ENCODE measurements at regions not wholly inside any gene's neighbourhood (a gene's known extent, or its start where the extent isn't known, plus 50 kb on each side); places are given as distances from the start of the nearest gene placed in this dataset.
A peak's percentile ranks its signal among the peaks of the same experiment; 100 is the strongest.
"Not testable (repeated sequence)": the region's sequence is repeated elsewhere in the genome, so short reads cannot be mapped to it uniquely, and the experiment has no call there.

DNA sequence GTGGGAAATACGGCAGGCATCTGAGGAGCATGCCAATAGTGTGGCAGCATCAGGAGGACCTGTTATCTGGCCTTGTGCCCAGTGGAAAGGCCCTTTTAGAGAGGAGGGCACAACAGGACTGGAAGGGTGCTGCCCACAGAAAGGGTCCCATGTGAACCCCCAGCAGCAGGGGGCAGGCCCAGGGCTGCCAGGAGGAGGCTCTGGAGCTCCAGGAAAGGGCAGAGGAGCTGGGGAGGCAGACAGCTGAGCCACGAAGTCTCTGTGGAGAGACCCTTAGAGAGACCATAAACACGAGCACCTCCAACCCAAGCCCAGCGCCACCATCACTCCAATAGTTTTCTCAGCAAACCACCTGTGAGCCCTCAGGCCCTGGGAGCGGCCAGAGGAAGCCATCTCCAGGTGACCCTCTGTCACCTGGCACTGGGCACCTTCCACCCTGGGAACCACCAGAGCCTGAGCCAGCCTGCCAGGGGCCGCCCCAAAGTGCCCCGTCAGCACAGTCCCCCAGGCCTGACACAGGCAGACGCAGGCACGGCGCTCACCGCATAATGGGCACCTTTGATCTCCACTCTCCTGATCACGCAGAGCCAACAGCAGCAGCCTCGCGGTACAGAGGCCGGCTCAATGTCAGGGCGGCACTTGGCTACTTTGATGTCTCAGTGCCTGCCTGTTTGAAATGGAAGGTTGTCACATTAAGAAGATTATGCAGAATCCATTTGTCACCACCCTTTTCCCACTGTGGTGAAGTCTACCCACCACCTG is 162.5 kb upstream of the RAB6C start:
- no peak for DNase-seq (ENCODE audit: low read depth, low spot score)

DNA sequence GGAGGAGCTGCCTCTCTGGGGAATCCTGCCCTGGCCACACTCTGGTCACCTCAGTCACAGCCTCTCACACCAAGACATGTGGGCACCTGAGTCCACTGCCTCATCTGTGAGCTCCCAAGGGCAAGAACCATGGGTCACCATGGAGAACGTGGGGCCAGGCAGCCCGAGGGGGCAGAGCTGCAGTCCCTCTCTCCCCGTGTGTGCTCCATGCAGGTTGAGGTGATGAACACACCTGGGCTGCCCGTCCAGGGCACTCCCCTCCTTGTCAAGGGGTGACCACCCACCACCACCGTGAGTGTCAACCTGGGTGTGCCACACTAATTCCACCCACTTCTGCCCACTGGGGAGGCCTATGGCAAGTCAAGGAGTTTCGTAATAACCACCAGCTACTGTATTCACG is 159.6 kb upstream of the RAB6C start:
- DNase-seq (ENCODE audit: low read depth, low spot score) = no peak

DNA sequence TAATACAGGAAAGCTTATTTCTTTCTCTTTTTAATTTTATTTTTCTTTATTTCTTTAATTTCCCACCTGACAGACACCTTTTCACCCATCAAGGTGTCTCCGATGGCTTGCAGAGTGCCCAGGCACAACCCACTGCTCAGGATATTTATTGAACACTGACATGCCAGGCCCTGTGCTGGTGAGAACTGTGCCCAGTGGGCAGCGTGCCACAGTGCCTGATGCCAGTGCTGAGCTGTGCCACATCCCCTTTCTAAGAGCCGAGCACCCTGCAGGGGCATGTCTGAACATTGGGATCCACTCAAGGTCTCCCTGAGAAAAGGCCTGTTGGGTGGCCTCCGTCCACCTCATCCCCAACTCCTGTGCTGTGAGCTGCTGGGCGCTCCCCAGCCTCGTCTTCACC is 158.6 kb upstream of the RAB6C start:
- no peak for DNase-seq (ENCODE audit: low read depth, low spot score)

DNA sequence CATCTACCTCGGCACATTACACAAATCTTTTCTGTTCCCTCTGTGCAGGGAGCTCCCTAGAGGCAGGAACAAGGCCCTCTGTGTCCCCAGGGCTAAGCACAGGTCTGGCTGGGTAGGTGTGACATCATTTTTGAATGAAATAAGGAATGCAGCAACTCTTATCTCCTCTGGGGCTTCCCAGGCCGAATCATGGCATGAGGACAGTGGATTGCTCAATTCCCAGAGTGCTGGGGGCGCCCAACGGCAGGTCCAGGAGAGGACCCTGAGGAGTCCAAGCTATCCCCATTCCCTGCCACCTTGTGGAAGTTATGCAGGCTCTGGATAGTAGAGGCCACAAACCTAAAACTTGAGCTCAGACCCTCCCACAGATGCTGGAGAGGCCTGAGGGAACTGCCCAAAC is 158.0 kb upstream of the RAB6C start:
- no peak for DNase-seq (ENCODE audit: low read depth, low spot score)

DNA sequence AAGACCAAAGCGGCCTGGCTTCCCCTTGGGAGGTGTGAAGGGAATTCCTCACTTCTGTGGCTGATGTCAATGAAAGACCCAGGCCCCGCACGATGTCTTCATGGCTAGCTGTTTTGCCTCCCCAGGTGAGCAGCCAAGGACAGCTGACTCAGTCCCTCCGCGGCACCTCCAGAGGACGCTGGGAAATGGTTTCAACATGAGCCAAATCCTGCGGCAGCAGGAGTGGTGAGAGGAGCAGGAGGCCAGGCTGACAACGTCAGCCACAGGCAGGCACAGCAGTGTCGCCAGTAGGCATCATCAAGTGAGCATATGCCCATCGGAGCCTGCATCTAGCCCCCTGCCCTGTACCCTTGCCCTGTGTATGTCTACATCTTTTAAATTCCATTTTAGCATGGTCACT is 156.4 kb upstream of the RAB6C start:
- no peak for DNase-seq (ENCODE audit: low read depth, low spot score)

DNA sequence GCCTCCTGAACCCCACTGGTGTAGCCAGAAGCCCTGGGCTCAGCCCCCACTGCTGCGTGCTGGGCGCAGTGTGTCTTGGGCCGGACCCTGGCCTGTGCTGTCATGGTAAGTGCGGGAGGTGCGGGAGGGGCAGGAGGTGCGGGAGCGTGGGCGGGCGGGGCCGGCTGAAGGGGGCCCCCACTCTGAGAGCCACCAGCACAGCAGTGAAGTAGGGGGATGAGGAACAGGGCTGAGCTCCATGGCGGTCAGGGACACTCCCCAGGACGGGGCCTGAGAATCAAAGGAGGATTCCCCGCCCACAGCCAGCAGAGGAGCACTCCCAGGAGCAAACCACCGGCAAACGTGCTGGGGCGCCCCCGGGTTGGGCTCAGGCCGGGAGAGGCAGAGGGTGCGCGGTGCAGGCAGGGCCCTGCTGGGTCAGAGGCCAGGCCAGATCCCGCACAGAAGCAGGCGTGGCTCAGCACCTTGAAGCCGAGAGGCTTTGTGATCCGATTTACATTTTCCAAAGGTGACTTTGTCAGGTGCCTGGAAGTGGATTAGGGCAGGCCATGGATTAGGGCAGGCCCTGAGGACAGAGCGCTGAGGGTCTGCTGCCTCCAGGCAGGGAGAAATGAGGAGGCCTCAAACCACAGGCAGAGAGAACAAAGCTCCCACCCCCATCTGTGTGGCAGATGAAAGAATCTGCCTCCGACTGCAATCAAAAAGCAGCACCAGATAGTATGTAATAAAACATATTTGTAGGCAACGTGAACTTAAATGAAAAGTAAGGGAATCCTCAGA is 152.0 kb upstream of the RAB6C start:
- DNase-seq (ENCODE audit: low read depth, low spot score) = no peak

DNA sequence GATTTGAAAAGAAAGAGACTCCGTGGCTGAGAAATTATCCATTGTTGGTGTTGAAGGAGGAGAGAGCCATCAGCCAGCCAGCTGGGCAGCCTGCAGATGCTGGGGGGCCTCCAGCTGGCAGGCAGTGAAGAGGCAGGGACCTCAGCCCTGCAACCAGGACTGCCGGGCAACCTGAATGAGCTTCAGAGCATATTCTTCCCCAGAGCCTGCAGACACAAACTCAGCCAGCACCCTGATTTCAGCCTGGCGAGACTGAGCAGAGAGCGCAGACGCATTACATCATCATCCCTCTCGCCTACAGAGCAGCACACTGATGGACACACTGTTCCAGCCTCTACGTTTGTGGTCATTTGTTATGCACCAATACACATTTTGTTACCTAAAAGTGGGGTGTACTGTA is 150.7 kb upstream of the RAB6C start:
- DNase-seq (ENCODE audit: low read depth, low spot score) = no peak

DNA sequence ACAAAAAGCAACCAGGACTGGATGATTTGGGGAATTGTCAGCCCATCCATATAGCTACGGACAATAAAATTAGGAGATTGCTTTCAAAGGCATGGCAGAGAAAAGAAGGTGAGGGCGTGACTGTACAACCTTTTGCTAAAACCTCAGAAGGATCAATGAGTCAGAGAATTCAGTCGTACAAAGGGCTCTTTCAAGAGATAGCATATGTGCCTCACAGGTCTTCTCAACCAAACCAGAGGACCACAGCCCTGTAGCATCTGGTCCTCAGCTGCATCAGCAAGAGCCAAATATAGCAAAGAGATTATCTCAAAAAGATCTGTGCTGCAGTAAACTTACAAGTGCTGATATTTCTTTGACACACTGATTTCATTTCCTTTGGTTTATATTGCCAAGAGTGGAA is 149.9 kb upstream of the RAB6C start:
- no peak for DNase-seq (ENCODE audit: low read depth, low spot score)

DNA sequence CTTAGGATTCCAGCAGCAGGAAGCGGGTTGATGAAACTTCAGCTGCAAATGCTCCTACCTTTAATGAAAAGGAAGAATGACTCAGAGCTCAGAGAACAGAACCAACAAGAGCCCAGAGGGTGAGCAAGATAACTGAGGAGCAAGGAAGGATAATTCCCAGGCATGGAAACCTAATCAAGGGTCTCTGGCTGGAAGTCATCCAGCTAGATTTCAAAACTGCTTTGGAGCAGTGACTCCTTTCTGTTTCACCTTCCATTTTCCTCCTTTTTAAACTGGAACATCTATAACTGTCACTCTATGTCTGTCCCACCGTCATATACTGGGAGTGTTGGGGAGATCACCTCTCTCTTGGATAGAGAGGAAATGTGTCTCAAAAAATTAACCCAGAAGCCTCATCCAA is 148.4 kb upstream of the RAB6C start:
- no peak for DNase-seq (ENCODE audit: low read depth, low spot score)

DNA sequence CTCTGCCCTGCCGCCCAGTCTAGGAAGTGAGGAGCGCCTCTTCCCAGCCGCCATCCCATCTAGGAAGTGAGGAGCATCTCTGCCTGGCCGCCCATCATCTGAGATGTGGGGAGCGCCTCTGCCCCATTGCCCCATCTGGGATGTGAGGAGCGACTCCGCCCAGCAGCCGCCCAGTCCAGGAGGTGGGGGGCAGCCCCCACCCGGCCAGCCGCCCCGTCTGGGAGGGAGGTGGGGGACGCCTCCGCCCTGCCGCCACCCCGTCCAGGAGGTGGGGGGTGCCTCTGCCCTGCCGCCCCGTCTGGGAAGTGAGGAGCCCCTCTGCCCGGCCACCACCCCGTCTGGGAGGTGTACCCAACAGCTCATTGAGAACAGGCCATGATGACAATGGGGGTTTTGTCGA is 146.0 kb upstream of the RAB6C start:
- not testable (repeated sequence) for DNase-seq (ENCODE audit: low read depth, low spot score)

DNA sequence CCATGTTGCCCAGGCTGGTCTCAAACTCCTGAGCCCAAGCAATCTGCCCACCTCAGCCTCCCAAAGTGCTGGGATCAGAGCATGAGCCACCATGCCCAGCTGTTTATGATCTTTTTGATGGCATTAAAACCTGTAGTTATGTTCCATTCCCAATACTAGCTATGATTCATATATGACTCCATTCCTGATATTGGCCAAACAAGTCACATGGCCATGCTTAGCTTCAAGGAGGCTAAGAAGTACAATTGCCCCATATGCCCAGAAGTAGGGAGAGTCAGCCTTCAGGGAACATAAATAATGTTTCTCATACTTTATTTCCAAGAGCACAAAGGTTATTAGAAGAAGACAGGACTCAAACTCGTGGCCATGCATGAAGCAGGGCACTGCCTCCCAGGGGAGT is 132.4 kb upstream of the RAB6C start:
- no peak for DNase-seq (ENCODE audit: low read depth, low spot score)

DNA sequence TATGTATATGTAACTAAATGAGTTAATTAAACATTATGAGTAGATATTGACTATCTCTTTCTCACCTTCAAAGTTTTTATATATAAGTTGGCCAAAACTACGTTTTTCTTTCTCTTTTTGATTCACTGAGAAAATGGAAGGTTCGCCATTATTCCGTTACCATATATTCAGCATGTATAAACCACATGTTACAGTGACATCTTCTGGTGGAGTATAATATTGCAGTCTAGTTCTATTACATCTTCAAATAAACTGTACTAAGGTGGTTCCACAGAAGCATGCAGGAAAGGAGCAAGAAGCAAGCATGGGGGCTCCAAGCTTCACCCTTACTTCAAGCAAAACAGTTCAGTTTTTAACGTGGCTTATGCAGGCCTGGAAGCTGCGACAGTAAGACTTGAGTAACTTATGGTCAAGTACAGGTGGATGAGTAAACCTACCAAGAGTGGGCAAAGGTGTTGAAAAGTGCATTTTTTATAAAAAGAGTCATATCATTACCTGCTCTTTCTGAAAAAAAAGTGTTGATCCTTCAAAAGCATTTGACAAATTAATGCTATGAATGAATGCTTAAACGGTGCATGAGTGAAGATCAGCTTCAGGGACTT is 129.8 kb upstream of the RAB6C start:
- peak; percentile 29 for DNase-seq (ENCODE audit: low read depth, low spot score)

DNA sequence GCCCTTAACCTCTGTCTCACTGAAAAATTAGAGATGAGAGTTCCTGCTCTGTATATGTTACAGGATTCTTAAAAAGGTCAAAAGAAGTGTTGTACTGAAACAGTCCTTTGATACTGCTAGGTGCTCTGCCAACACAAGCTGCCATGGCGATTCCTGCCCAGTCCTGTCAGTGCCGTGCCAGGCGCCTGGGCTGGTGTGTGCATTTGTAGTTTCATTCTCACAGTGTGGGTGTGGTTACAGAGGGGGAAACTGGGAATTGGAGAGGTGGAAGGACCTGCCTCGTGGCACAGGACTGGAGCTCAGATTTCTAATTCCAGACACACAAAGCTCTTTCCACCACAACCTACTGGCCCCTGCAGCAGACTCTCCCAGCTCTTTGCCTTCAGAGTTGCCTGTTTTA is 122.3 kb upstream of the RAB6C start:
- no peak for DNase-seq (ENCODE audit: low read depth, low spot score)

DNA sequence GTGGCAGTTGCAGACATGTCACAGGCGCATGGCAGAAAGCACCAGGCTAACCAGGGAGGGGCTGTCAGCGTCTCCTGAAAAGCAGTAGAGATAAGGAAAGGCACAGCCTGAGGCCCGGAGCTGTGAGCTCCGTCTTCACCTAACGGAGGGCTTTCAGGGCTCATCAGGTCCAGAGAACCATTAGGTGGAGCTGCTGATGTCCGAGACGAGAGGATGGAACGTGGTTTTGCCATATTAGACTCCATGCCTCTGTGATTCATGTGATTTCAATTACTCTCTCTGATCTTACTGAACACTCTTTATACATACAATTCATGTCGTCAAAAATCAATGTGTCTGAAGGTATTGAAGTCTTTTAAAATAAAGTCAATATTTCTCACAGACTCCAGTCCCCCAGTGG is 120.3 kb upstream of the RAB6C start:
- no peak for DNase-seq (ENCODE audit: low read depth, low spot score)

DNA sequence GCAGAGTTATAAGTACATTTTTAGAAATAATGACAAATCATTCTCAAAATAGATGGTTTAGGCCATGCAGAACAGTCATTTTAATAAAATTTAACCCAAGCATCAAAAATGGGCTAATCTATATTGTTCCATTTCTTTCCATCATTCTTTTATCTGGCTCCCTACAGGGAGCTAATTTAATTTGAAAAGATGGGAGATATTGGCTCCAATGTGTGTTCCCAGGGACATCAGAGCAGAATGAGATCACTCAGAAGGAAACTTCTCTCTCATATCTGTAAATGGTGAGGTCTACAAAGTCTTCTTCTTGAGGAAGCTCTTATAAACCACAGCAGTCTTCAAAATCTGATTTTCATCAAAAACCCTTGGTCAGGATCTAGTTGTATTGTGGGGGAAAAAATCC is 119.4 kb upstream of the RAB6C start:
- no peak for DNase-seq (ENCODE audit: low read depth, low spot score)

DNA sequence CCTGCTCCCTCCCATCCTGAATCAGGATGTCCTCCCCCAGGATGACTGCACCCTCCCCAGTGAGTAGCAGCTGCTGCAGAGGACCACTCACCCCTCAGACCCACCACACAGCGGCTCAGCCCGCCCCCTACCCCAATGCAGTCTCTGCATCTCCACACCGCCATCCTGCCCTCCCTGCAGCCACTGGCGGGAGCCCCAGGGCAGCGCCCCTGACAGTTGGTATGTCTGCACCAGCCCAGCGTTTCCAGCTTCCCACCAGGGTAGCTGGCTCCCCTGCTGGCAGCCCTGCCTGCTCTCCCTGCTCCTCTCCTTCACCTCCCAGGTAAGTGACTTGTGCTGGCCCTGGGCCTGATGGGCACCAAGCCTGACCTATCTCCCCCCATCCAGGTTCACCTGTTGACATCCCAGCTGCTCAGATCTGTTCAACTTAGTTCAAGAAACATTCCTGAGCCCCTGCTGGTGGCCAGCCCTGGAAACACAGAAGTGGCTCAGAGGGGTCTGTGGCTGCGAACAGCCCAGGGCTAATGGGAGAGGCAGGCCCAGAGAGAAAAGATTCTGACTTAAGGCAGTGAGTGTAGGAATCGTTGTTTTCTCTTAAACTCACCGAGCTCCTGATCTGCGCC is 117.7 kb upstream of the RAB6C start:
- no peak for DNase-seq (ENCODE audit: low read depth, low spot score)

DNA sequence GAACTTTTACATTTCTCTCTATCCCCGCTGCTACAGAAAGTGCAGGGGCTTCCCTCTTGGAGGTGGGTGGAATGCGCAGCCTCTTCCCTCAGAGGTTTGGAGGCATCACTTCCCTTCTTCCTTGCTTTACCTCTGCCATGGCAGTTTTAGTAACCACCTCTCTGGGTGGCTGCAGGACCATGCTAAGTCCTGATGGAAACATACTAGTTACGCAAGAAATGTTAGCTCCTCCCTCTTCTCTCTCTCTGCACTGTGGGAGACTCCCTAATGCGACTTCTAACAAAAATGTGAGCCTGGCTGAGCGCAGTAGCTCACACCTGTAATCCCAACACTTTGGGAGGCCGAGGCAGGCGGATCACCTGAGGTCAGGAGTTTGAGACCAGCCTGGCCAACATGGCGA is 116.8 kb upstream of the RAB6C start:
- no peak for DNase-seq (ENCODE audit: low read depth, low spot score)

DNA sequence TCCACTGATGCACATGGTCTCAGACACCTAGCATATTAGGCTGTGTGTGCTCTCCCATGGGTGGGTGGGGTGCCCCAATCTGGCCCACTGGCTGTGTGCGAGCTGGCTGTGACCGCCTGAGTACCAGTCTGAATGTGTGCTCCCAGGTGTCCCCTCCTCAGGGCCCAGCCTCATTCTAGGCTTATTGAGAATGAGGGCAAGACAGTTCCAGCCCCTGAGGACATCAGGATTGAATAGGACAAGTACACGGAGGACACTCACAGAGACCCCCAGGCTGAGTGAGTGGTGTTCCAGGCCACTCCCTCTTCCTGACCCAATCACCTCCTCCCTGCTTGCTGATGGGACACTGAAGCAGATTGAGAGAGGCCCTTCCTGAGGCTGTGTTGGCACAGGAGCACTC is 116.1 kb upstream of the RAB6C start:
- no peak for DNase-seq (ENCODE audit: low read depth, low spot score)

DNA sequence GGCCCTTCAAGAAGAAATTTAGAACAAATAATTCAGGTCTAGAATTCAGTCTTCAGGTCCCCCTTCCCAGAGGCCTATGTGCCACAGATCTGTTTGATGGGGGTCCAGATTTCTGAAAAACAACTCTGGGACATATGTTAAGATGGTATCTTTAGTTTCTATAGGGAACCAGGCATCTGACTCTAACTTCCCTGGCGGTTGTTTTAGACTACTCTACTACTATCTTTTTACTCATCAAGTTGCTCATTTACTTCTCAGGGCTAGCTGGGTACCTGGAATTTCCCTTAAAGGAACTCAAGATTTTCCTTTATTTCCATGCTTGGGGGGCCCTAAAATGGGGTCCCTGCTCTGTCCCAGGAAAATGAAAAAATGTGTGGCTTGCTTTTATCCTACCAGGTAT is 114.7 kb upstream of the RAB6C start:
- no peak for DNase-seq (ENCODE audit: low read depth, low spot score)

DNA sequence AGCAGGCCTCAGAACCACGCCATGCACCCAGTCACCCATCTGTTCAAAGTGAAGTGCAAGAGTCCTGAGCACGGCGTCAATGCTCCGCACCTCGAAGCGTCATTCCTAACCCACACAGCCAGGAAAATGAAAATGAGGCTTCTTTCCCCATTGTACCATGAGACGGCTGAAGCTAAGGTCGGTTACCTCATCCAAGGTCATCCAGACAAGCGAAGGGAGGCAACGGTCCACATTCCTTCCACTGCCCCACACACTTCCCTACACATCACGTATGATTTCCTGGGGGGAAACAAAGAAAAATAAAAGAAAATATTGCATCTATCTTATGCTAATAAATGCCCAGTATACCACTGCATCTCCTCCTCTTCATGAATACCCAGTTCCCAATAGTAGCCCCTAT is 113.5 kb upstream of the RAB6C start:
- no peak for DNase-seq (ENCODE audit: low read depth, low spot score)

DNA sequence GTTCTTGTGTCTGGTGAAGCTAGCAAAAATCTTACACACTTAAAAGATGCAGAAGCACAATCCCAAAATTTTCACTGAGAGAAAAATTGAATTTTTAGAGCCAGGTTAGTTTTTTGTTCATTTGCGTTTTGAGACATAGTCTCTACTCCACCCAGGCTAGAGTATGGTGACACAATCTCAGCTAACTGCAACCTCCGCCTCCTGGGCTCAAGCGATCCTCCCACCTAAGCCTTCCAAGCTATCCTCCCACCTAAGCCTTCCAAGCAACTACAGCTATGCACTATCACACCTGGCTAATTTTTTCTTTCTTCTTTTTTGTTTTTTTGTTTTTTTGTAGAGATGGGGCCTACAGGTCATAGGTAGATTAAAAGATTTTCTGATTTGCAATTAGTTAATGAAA is 113.1 kb upstream of the RAB6C start:
- no peak for DNase-seq (ENCODE audit: low read depth, low spot score)

DNA sequence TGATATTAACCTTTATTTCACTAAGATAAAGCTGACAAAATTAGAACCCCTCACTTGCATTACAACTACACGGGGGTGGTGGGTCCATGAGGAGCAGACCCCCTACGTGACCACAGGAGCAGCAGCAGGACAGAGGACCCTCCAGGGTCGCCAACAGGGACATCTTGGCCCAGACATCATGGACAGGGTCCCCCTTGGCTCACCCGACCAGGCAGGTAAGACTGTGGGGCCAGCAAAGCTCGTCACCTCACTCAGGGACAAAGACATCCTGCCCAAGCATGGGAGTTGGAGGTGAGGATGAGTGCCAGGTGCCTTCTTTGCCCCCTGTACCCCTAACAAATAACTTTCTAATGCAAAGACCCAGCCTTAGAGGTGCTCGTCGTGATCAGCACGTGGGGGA is 111.3 kb upstream of the RAB6C start:
- DNase-seq (ENCODE audit: low read depth, low spot score) = no peak
